ENCODE measurements at regions not wholly inside any gene's neighbourhood (a gene's known extent, or its start where the extent isn't known, plus 50 kb on each side); places are given as distances from the start of the nearest gene placed in this dataset.
A peak's percentile ranks its signal among the peaks of the same experiment; 100 is the strongest.

GRCh38 chr12:24605466-24605865, 343.4 kb downstream of the BCAT1 start (continued):
- TF ChIP-seq SMC3 (conservative IDR thresholded peaks at IDR 0.05; ENCODE audit: insufficient read depth, low read depth, low read length): no peak

GRCh38 chr12:24603371-24603770, 345.5 kb downstream of the BCAT1 start:
- FAIRE-seq: no peak
- WGBS (ENCODE audit: insufficient coverage, low coverage, missing lambda C conversion rate): 31% methylated on average over 2 of the region's 3 CpGs
- intact Hi-C loops (cut with micrococcal nuclease): loop anchor here (5.0 kb wide), 1 partner anchor 124 kb away; no protein-coding TSS in a partner anchor

More at GRCh38 chr12:24603371-24603770, 345.5 kb downstream of the BCAT1 start:
- ChIA-PET POLR2A (no interaction called here), CTCF (ENCODE audit: low intra/inter-chr PET ratio) (no interaction called here)
- TF ChIP-seq HDAC2 (IDR thresholded peaks at IDR 0.05) (no peak), CC2D1A (IDR thresholded peaks at IDR 0.05) (no peak), FOXA3 (CRISPR knock-in tag; conservative IDR thresholded peaks at IDR 0.05 in 1 of 2, IDR thresholded peaks at IDR 0.05 in 1 of 2) (no peak), ZFP1 (CRISPR knock-in tag; IDR thresholded peaks at IDR 0.05) (no peak), HBP1 (CRISPR knock-in tag; IDR thresholded peaks at IDR 0.05) (no peak), ZNF165 (CRISPR knock-in tag; IDR thresholded peaks at IDR 0.05; ENCODE audit: borderline replicate concordance) (no peak), IRF1 (CRISPR knock-in tag; IDR thresholded peaks at IDR 0.05; ENCODE audit: borderline replicate concordance) (no peak), CHD1 (IDR thresholded peaks at IDR 0.05; ENCODE audit: low read length) (no peak)
- no peak for ATAC-seq
- Histone ChIP-seq H3K79me2 (ENCODE audit: control insufficient read depth, insufficient read depth, low read length) (no peaks in the 10 kb centered on the region), H3K4me2 (ENCODE audit: insufficient read depth, low read length) (no peak overlapping the region), H3K4me3 (no peak overlapping the region), H3K27me3 (ENCODE audit: control insufficient read depth in 2 of 2, insufficient read depth in 2 of 2, low read length in 2 of 2) (no peaks in the 10 kb centered on the region), H3K9ac (ENCODE audit: insufficient read depth in 1 of 2, low read depth in 2 of 2, low read length in 2 of 2) (no peak overlapping the region), H3K9me1 (ENCODE audit: control insufficient read depth, insufficient read depth, low read length) (no peaks in the 10 kb centered on the region), H2AFZ (ENCODE audit: low read depth, low read length) (peak overlapping the region; percentile 47; the same call in 1 of the 2 replicates), H3K9me3 (replicated peaks; ENCODE audit: control insufficient read depth, insufficient read depth, low read depth, low read length) (no peaks in the 10 kb centered on the region), H3K27ac (ENCODE audit: extremely low read depth, low read depth, low read length) (no peak overlapping the region), H4K20me1 (replicated peaks; ENCODE audit: control insufficient read depth, insufficient read depth, low read length) (no peaks in the 10 kb centered on the region), H3K36me3 (ENCODE audit: control insufficient read depth, insufficient read depth, low read length) (no peaks in the 10 kb centered on the region), H3K4me1 (replicated peaks in 1 of 2; ENCODE audit: control insufficient read depth in 2 of 2, insufficient read depth in 2 of 2, low read length in 2 of 2) (no peaks in the 10 kb centered on the region)
- BruUV-seq (replicated peaks): no TSS peak
- in situ Hi-C loops (cut with MboI): no loop called here
- DNase-seq (ENCODE audit: extremely low read depth in 1 of 4, low spot score in 3 of 4): no peak
